ENCODE measurements at regions not wholly inside any gene's neighbourhood (a gene's known extent, or its start where the extent isn't known, plus 50 kb on each side); places are given as distances from the start of the nearest gene placed in this dataset.

GRCh38 chr9:25556540-25556939 is 121.7 kb downstream of the TUSC1 start:
- TF ChIP-seq CTCF (IDR thresholded peaks at IDR 0.05) = no peak
- ATAC-seq (ENCODE audit: insufficient number of reproducible peaks, low FRiP score, low read depth) (no peak), DNase-seq (ENCODE audit: low spot score) (no peak)
- peaks cover 0 to 5% of the 10 kb centered on the region in 2 donors for H3K4me1 ChIP-seq (ENCODE audit: control insufficient read depth in 1 of 2, low read depth in 2 of 2)
- H3K27me3 ChIP-seq (replicated peaks; ENCODE audit: insufficient read depth) = no peaks in the 10 kb centered on the region
- H3K27ac ChIP-seq = no peak overlapping the region
- no peak overlapping the region for H3K4me3 ChIP-seq
- no peaks in the 10 kb centered on the region for H3K9me3 ChIP-seq
- H3K36me3 ChIP-seq = no peaks in the 10 kb centered on the region

GRCh38 chr9:25548847-25549246 is 129.4 kb downstream of the TUSC1 start:
- Histone ChIP-seq H3K27ac (no peak overlapping the region), H3K4me1 (ENCODE audit: control insufficient read depth in 1 of 2, low read depth in 2 of 2) (no peaks in the 10 kb centered on the region), H3K4me3 (no peak overlapping the region), H3K27me3 (replicated peaks; ENCODE audit: insufficient read depth) (no peaks in the 10 kb centered on the region), H3K9me3 (no peaks in the 10 kb centered on the region), H3K36me3 (no peaks in the 10 kb centered on the region)
- no peak for TF ChIP-seq CTCF (IDR thresholded peaks at IDR 0.05)
- ATAC-seq (ENCODE audit: insufficient number of reproducible peaks, low FRiP score, low read depth) (no peak), DNase-seq (ENCODE audit: low spot score) (no peak)

GRCh38 chr9:25543806-25544205 is 134.4 kb downstream of the TUSC1 start:
- no peak overlapping the region for H3K4me3 ChIP-seq
- TF ChIP-seq CTCF (IDR thresholded peaks at IDR 0.05) = no peak
- H3K27me3 ChIP-seq (replicated peaks; ENCODE audit: insufficient read depth) = no peaks in the 10 kb centered on the region
- no peaks in the 10 kb centered on the region for H3K4me1 ChIP-seq (ENCODE audit: control insufficient read depth in 1 of 2, low read depth in 2 of 2)
- ATAC-seq (ENCODE audit: insufficient number of reproducible peaks, low FRiP score, low read depth) = no peak
- H3K27ac ChIP-seq = no peak overlapping the region
- H3K9me3 ChIP-seq = no peaks in the 10 kb centered on the region
- H3K36me3 ChIP-seq = no peaks in the 10 kb centered on the region
- DNase-seq (ENCODE audit: low spot score) = no peak

- Histone ChIP-seq H3K36me3 (no peaks in the 10 kb centered on the region), H3K4me3 (no peak overlapping the region), H3K27me3 (replicated peaks; ENCODE audit: insufficient read depth) (no peaks in the 10 kb centered on the region), H3K4me1 (ENCODE audit: control insufficient read depth in 1 of 2, low read depth in 2 of 2) (peaks cover 5 to 8% of the 10 kb centered on the region in 2 donors), H3K9me3 (no peaks in the 10 kb centered on the region), H3K27ac (no peak overlapping the region)
- DNase-seq (ENCODE audit: low spot score) = no peak
- no peak for TF ChIP-seq CTCF (IDR thresholded peaks at IDR 0.05)
- no peak for ATAC-seq (ENCODE audit: insufficient number of reproducible peaks, low FRiP score, low read depth)
These were observed 135.9 kb downstream of the TUSC1 start for GRCh38 chr9:25542319-25542718.

- ATAC-seq (ENCODE audit: insufficient number of reproducible peaks, low FRiP score, low read depth) = no peak
- no peak for TF ChIP-seq CTCF (IDR thresholded peaks at IDR 0.05)
- DNase-seq (ENCODE audit: low spot score) = no peak
- H3K27me3 ChIP-seq (replicated peaks; ENCODE audit: insufficient read depth) = no peaks in the 10 kb centered on the region
- peak overlapping the region; percentile 8 for H3K4me3 ChIP-seq
- no peaks in the 10 kb centered on the region for H3K9me3 ChIP-seq
- H3K4me1 ChIP-seq (ENCODE audit: control insufficient read depth in 1 of 2, low read depth in 2 of 2) = peaks cover 6 to 8% of the 10 kb centered on the region in 2 donors
- H3K36me3 ChIP-seq = no peaks in the 10 kb centered on the region
- H3K27ac ChIP-seq = no peak overlapping the region
These were observed 140.4 kb downstream of the TUSC1 start for GRCh38 chr9:25537808-25538207.

All from thoracic aorta (tissue), 2 donors.